ENCODE measurements at regions not wholly inside any gene's neighbourhood (a gene's known extent, or its start where the extent isn't known, plus 50 kb on each side); places are given as distances from the start of the nearest gene placed in this dataset.

DNA sequence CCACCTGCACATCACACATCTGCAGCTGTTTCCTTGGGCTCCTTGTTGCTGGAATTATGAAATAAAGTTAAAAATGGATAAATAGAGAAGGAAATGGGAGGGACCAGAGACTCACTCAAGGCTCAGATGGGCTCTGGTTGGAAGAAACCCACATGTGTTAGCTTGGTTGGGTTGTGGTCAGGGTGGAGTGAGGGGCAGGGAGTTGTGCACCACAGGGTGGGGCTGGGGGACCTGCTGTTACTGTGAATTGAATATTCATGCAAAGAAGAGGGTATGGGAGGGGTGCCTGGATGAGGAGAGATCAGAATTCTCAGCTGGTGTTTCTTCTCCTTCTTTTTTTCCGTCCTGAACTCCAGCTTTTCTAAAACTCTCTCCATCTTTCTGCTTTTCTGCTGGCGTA, 320.7 kb downstream of the MAP2K4 start:
- H3K36me3 ChIP-seq (ENCODE audit: control insufficient read depth, insufficient read depth, low read length) = no peaks in the 10 kb centered on the region
- H3K56ac ChIP-seq (ENCODE audit: low read length) = no peak overlapping the region
- no peaks in the 10 kb centered on the region for H3K27me3 ChIP-seq (ENCODE audit: insufficient read depth, low read length, poor library complexity)
- H4K5ac ChIP-seq (ENCODE audit: low read length) = no peak overlapping the region
- H3K27ac ChIP-seq (ENCODE audit: low read depth, low read length) = no peak overlapping the region
- H2BK120ac ChIP-seq (ENCODE audit: low read depth, low read length) = no peak overlapping the region
- H3K79me1 ChIP-seq (ENCODE audit: low read length) = no peaks in the 10 kb centered on the region
- no peak overlapping the region for H4K8ac ChIP-seq (ENCODE audit: low read depth, low read length)
- DNase-seq = no peak
- no peak overlapping the region for H3K23ac ChIP-seq (ENCODE audit: low read length)
- WGBS (ENCODE audit: extremely low coverage, insufficient coverage, low lambda C conversion rate) = no CpG with 5 or more reads among the region's 2 CpGs
- no peak overlapping the region for H2BK5ac ChIP-seq (ENCODE audit: low read length)
- H3K79me2 ChIP-seq (ENCODE audit: control insufficient read depth, insufficient read depth, low read length) = no peaks in the 10 kb centered on the region
- no peak overlapping the region for H3K4ac ChIP-seq (ENCODE audit: low read depth, low read length)
- H2BK15ac ChIP-seq (replicated peaks; ENCODE audit: low read depth) = no peak overlapping the region
- no peak overlapping the region for H3K9ac ChIP-seq (ENCODE audit: low read length)
- H3K4me3 ChIP-seq (ENCODE audit: low read length) = no peak overlapping the region
- H3K18ac ChIP-seq (ENCODE audit: low read length) = no peak overlapping the region
- no peak overlapping the region for H3K4me2 ChIP-seq (ENCODE audit: low read length)
- H3K4me1 ChIP-seq (ENCODE audit: control insufficient read depth, low read depth, low read length) = no peaks in the 10 kb centered on the region
- H2AK5ac ChIP-seq (ENCODE audit: low read length) = no peak overlapping the region

DNA sequence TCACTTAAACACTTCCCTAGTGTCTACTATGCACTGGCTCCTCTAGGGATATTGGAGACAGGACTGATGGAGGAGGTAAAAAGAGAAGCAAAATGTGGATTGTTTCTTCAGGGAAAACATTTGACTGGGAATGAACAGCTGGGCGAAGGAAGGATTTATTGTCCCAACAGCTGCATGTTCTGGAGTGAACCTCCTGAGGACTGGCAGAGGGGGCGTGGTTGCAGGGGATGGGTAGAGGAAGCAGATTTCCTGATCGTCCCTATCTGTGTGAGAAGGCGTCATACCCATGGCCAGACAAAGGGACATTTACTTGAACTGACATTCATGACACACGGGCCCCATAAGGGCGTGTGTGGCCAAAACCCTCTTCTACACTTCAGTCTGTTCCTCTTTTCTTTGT, 321.5 kb downstream of the MAP2K4 start:
- no CpG with 5 or more reads among the region's 6 CpGs for WGBS (ENCODE audit: extremely low coverage, insufficient coverage, low lambda C conversion rate)
- Histone ChIP-seq H3K18ac (ENCODE audit: low read length) (no peak overlapping the region), H3K27me3 (ENCODE audit: insufficient read depth, low read length, poor library complexity) (no peaks in the 10 kb centered on the region), H3K4me2 (ENCODE audit: low read length) (no peak overlapping the region), H3K4me1 (ENCODE audit: control insufficient read depth, low read depth, low read length) (no peaks in the 10 kb centered on the region), H3K56ac (ENCODE audit: low read length) (no peak overlapping the region), H2BK15ac (replicated peaks; ENCODE audit: low read depth) (no peak overlapping the region), H4K5ac (ENCODE audit: low read length) (no peak overlapping the region), H3K23ac (ENCODE audit: low read length) (no peak overlapping the region), H2BK5ac (ENCODE audit: low read length) (no peak overlapping the region), H3K4me3 (ENCODE audit: low read length) (no peak overlapping the region), H3K9ac (ENCODE audit: low read length) (no peak overlapping the region), H3K79me1 (ENCODE audit: low read length) (no peaks in the 10 kb centered on the region), H3K36me3 (ENCODE audit: control insufficient read depth, insufficient read depth, low read length) (no peaks in the 10 kb centered on the region), H3K79me2 (ENCODE audit: control insufficient read depth, insufficient read depth, low read length) (no peaks in the 10 kb centered on the region), H3K27ac (ENCODE audit: low read depth, low read length) (no peak overlapping the region), H2BK120ac (ENCODE audit: low read depth, low read length) (no peak overlapping the region), H2AK5ac (ENCODE audit: low read length) (no peak overlapping the region), H3K4ac (ENCODE audit: low read depth, low read length) (no peak overlapping the region), H4K8ac (ENCODE audit: low read depth, low read length) (no peak overlapping the region)
- DNase-seq = no peak

DNA sequence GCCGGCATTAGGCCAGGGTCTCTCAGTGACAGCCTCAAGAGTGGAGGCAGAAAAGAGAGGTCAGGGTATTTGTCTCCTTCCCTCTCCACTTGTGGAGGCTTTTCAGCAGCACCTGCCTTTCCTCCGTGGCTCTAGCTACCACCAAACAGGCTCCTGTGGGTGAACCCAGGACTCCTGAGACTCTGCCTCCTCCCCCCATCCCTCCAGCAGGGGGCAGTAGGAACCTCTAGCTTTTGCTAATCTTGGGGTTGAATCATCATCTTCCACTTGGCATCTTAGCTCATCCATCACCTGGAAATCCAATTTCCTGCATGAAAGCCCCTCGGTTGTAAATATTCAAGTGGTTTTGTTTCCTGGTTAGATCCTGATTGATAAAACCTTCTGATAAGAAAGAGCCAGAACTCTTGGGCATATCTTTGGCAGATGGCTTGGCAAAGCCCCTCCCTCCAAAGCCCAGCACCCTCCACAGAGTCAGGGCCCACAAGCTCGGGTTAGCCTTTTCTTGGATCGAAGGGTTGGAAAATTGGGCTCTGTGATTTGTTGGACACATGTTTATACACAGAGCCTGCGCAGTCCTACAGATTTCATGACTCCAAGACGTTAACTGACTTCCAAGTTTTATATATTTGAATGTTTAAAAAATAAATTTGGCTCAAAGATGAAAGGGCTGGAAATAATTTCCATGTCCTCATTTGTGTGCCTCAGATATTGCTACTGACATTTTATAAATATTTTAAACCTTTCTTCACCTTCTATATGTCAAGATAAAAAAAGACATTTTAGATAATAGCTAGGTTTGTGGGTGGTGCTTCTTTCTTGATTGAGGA, 322.1 kb downstream of the MAP2K4 start:
- Histone ChIP-seq H3K36me3 (ENCODE audit: control insufficient read depth, insufficient read depth, low read length) (no peaks in the 10 kb centered on the region), H2AK5ac (ENCODE audit: low read length) (no peak overlapping the region), H3K79me2 (ENCODE audit: control insufficient read depth, insufficient read depth, low read length) (no peaks in the 10 kb centered on the region), H2BK120ac (ENCODE audit: low read depth, low read length) (no peak overlapping the region), H2BK15ac (replicated peaks; ENCODE audit: low read depth) (no peak overlapping the region), H3K4me2 (ENCODE audit: low read length) (no peak overlapping the region), H4K8ac (ENCODE audit: low read depth, low read length) (no peak overlapping the region), H3K4ac (ENCODE audit: low read depth, low read length) (no peak overlapping the region), H4K5ac (ENCODE audit: low read length) (no peak overlapping the region), H3K27ac (ENCODE audit: low read depth, low read length) (no peak overlapping the region), H3K4me1 (ENCODE audit: control insufficient read depth, low read depth, low read length) (no peaks in the 10 kb centered on the region), H3K79me1 (ENCODE audit: low read length) (no peaks in the 10 kb centered on the region), H2BK5ac (ENCODE audit: low read length) (no peak overlapping the region), H3K56ac (ENCODE audit: low read length) (no peak overlapping the region), H3K4me3 (ENCODE audit: low read length) (no peak overlapping the region), H3K18ac (ENCODE audit: low read length) (no peak overlapping the region), H3K23ac (ENCODE audit: low read length) (no peak overlapping the region), H3K9ac (ENCODE audit: low read length) (no peak overlapping the region), H3K27me3 (ENCODE audit: insufficient read depth, low read length, poor library complexity) (no peaks in the 10 kb centered on the region)
- no CpG with 5 or more reads among the region's 7 CpGs for whole genome bisulfite sequencing (ENCODE audit: extremely low coverage, insufficient coverage, low lambda C conversion rate)
- peak; percentile 76 for DNase-seq

DNA sequence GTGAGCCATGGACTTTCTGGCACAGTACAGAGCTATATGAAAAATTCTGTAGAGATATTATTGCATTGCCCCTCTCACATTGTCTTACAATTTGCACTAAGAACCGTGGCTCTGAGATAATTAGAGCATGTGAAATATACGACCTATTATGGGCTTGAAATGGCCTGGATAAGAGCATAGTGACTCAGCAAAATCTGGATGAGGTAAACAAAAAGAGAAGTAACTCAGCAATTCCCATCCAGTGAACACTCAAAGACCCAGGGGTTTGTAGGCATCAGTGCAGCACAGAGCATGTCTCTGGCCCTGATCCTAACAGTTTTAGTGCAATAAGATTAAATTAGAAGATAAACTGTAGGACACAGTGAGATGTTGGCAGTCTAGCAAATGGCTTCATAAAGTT, 317.2 kb upstream of the MYOCD start:
- Histone ChIP-seq H3K4me2 (ENCODE audit: low read length) (no peak overlapping the region), H3K79me2 (ENCODE audit: control insufficient read depth, insufficient read depth, low read length) (no peaks in the 10 kb centered on the region), H3K27ac (ENCODE audit: low read depth, low read length) (no peak overlapping the region), H2BK15ac (replicated peaks; ENCODE audit: low read depth) (peak overlapping the region; percentile 42), H3K27me3 (ENCODE audit: insufficient read depth, low read length, poor library complexity) (no peaks in the 10 kb centered on the region), H4K5ac (ENCODE audit: low read length) (no peak overlapping the region), H3K36me3 (ENCODE audit: control insufficient read depth, insufficient read depth, low read length) (no peaks in the 10 kb centered on the region), H3K56ac (ENCODE audit: low read length) (no peak overlapping the region), H2BK120ac (ENCODE audit: low read depth, low read length) (no peak overlapping the region), H3K79me1 (ENCODE audit: low read length) (no peaks in the 10 kb centered on the region), H3K4ac (ENCODE audit: low read depth, low read length) (no peak overlapping the region), H2BK5ac (ENCODE audit: low read length) (no peak overlapping the region), H4K8ac (ENCODE audit: low read depth, low read length) (no peak overlapping the region), H2AK5ac (ENCODE audit: low read length) (no peak overlapping the region), H3K23ac (ENCODE audit: low read length) (no peak overlapping the region), H3K4me1 (ENCODE audit: control insufficient read depth, low read depth, low read length) (no peaks in the 10 kb centered on the region), H3K18ac (ENCODE audit: low read length) (peak overlapping the region; percentile 70), H3K4me3 (ENCODE audit: low read length) (no peak overlapping the region), H3K9ac (ENCODE audit: low read length) (no peak overlapping the region)
- peak; percentile 10 for DNase-seq
- WGBS (ENCODE audit: extremely low coverage, insufficient coverage, low lambda C conversion rate) = no CpG with 5 or more reads among the region's 2 CpGs

DNA sequence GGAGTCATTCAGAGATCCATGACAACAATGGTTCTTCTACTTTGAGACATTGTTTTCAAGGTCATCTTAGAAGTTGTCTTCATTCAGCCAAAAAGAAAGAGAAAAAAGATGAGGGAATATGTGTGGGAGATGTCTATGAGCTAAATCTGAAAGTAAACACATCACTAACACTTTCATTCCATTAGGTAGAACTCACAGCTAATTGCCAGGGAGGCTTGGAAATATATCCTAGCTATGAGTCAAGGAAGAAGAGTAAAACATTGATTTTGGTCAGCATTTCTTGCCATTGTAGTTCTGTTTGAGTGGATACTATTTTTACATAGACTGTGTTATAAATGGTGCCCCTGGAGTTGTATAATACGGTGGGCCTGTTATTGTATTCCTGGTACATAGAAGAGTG, 316.4 kb upstream of the MYOCD start:
- Histone ChIP-seq H2AK5ac (ENCODE audit: low read length) (no peak overlapping the region), H4K5ac (ENCODE audit: low read length) (no peak overlapping the region), H3K56ac (ENCODE audit: low read length) (no peak overlapping the region), H3K79me2 (ENCODE audit: control insufficient read depth, insufficient read depth, low read length) (no peaks in the 10 kb centered on the region), H3K18ac (ENCODE audit: low read length) (no peak overlapping the region), H2BK5ac (ENCODE audit: low read length) (no peak overlapping the region), H3K27me3 (ENCODE audit: insufficient read depth, low read length, poor library complexity) (no peaks in the 10 kb centered on the region), H3K9ac (ENCODE audit: low read length) (no peak overlapping the region), H3K4me1 (ENCODE audit: control insufficient read depth, low read depth, low read length) (no peaks in the 10 kb centered on the region), H3K36me3 (ENCODE audit: control insufficient read depth, insufficient read depth, low read length) (no peaks in the 10 kb centered on the region), H2BK15ac (replicated peaks; ENCODE audit: low read depth) (no peak overlapping the region), H4K8ac (ENCODE audit: low read depth, low read length) (no peak overlapping the region), H3K23ac (ENCODE audit: low read length) (no peak overlapping the region), H3K4me2 (ENCODE audit: low read length) (no peak overlapping the region), H3K27ac (ENCODE audit: low read depth, low read length) (no peak overlapping the region), H3K79me1 (ENCODE audit: low read length) (no peaks in the 10 kb centered on the region), H2BK120ac (ENCODE audit: low read depth, low read length) (no peak overlapping the region), H3K4ac (ENCODE audit: low read depth, low read length) (no peak overlapping the region), H3K4me3 (ENCODE audit: low read length) (no peak overlapping the region)
- WGBS (ENCODE audit: extremely low coverage, insufficient coverage, low lambda C conversion rate) = no CpG with 5 or more reads among the region's 1 CpG
- DNase-seq = no peak

DNA sequence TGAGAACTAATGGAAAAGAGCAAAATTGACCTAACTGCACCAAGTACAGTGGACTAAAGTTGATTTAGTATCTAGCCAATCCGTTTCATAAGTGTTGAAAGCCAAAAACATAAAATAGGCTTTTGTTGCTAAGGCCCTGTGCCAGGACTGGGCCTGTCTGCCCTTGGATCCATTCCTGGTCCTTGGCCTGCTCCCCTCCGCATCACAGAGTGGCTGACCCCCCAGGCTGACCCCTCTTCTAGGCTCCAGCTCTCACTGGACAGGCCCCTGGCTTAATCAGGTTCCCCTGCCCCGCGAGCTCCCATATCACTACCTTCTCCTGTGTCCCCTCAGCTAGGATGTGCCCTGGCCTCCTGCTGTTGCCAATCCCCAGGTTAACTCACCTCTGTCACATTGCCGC, 313.6 kb upstream of the MYOCD start:
- Histone ChIP-seq H3K18ac (ENCODE audit: low read length) (no peak overlapping the region), H3K56ac (ENCODE audit: low read length) (no peak overlapping the region), H4K5ac (ENCODE audit: low read length) (no peak overlapping the region), H2BK15ac (replicated peaks; ENCODE audit: low read depth) (no peak overlapping the region), H4K8ac (ENCODE audit: low read depth, low read length) (no peak overlapping the region), H3K27ac (ENCODE audit: low read depth, low read length) (no peak overlapping the region), H2AK5ac (ENCODE audit: low read length) (no peak overlapping the region), H3K27me3 (ENCODE audit: insufficient read depth, low read length, poor library complexity) (no peaks in the 10 kb centered on the region), H3K9ac (ENCODE audit: low read length) (no peak overlapping the region), H3K4me1 (ENCODE audit: control insufficient read depth, low read depth, low read length) (no peaks in the 10 kb centered on the region), H3K4ac (ENCODE audit: low read depth, low read length) (no peak overlapping the region), H2BK120ac (ENCODE audit: low read depth, low read length) (no peak overlapping the region), H3K4me2 (ENCODE audit: low read length) (no peak overlapping the region), H3K79me1 (ENCODE audit: low read length) (no peaks in the 10 kb centered on the region), H3K23ac (ENCODE audit: low read length) (no peak overlapping the region), H3K36me3 (ENCODE audit: control insufficient read depth, insufficient read depth, low read length) (no peaks in the 10 kb centered on the region), H3K4me3 (ENCODE audit: low read length) (no peak overlapping the region), H2BK5ac (ENCODE audit: low read length) (no peak overlapping the region), H3K79me2 (ENCODE audit: control insufficient read depth, insufficient read depth, low read length) (no peaks in the 10 kb centered on the region)
- WGBS (ENCODE audit: extremely low coverage, insufficient coverage, low lambda C conversion rate) = no CpG with 5 or more reads among the region's 5 CpGs
- DNase-seq = no peak

All from mesendoderm (in vitro differentiated cells).